OCI-M1 (cell line): ENCODE measurements at regions not wholly inside any gene's neighbourhood (a gene's known extent, or its start where the extent isn't known, plus 50 kb on each side); places are given as distances from the start of the nearest gene placed in this dataset.
A peak's percentile ranks its signal among the peaks of the same experiment; 100 is the strongest.

Source experiments
- DNase-seq: peaks from one replicate; lab custom pipeline; 2025; lab: John Stamatoyannopoulos, UW

- DNase-seq, result no peak
Measured at GRCh38 chr21:35896060-35896459, 164.3 kb downstream of the SETD4 start.

GRCh38 chr21:35895598-35895997 is 164.7 kb downstream of the SETD4 start:
- no peak for DNase-seq

- no peak for DNase-seq
Measured at GRCh38 chr21:35893156-35893555, 167.2 kb downstream of the SETD4 start.

- no peak for DNase-seq
Measured at GRCh38 chr21:35886887-35887286, 173.4 kb downstream of the SETD4 start.

DNA sequence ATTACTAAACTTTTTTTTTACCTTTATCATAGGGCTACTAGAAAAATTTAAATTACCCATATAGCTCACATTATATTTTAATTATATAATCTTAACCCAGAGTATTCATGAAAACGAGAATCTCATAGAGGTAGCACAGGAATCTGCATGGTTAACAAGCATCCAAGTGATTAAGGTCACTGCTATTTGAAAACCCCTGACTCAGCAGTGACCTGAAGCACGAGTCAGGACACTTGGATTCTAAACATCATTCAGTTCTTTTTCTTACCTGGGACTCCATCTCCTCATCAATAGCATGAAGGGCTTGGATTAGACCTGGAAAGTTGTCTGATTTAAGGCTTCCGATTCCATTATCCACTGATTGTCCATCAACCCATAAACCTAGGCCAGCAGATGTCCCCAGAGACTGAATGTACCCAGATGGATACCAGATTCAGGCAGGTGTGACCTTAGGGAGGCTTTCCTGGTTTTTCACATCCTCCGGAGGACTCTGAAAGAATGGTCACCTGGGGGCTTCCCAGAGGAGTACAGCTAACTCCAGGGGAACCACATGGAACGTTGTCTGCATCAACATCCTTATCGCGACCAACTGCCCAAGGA is 174.3 kb downstream of the SETD4 start:
- DNase-seq, result no peak

DNA sequence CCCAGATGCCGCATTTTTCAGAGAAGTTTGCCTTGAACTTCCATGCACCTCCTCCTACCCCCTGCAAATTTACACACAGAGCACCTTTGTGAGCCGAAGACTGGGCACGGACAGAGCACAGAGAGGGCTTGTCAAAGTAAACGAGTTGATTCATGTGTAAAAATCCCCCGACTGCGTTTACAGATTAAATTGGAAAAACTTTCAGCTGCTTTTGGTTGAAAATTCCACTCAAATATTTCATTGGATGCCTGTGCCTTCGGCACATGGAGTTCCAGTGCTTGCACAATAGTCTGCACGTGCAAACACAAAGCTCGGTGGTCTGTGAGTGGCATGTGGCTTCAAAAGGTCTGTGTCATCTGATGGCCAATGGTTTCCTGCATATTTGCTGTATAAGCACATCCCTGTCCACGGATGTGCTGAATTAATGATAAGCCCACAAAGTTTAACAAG is 177.5 kb downstream of the SETD4 start:
- no peak for DNase-seq

GRCh38 chr21:35873441-35873840 is 186.9 kb downstream of the SETD4 start:
- DNase-seq, result no peak

DNA sequence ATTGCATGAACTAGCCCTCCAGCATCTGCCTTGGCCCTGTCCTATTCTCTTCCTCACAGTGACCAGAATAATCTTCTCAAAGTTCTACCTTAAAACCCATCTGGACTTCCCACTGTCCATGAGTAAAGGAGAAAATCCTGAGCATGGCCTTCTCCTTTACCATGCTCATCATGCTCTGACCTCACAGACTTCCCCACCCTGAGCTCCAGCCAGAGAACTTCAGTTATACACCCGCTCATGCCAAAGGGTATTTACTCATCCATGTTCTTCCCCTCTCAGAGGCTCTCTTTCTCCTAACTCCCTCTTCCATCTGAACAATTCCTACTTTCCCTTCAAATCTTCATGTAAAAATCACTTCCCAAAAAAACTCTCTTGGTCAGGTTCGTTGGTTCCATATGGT is 188.4 kb downstream of the SETD4 start:
- DNase-seq, result no peak

- DNase-seq, result no peak
Measured at GRCh38 chr21:35868869-35869223, 191.5 kb downstream of the SETD4 start.

GRCh38 chr21:35868005-35868868 is 192.1 kb downstream of the SETD4 start:
- peak; percentile 68 for DNase-seq

GRCh38 chr21:35864039-35864438 is 196.3 kb downstream of the SETD4 start:
- no peak for DNase-seq

GRCh38 chr21:35862969-35863368 is 197.4 kb downstream of the SETD4 start:
- DNase-seq, result no peak

- DNase-seq, result no peak
Measured at GRCh38 chr21:35861661-35862060, 198.7 kb downstream of the SETD4 start.

GRCh38 chr21:35860189-35860869 is 200.0 kb downstream of the SETD4 start:
- no peak for DNase-seq

- no peak for DNase-seq
Measured at GRCh38 chr21:35859677-35860076, 200.6 kb downstream of the SETD4 start.

- no peak for DNase-seq
Measured at GRCh38 chr21:35857095-35857494, 203.2 kb downstream of the SETD4 start.

DNA sequence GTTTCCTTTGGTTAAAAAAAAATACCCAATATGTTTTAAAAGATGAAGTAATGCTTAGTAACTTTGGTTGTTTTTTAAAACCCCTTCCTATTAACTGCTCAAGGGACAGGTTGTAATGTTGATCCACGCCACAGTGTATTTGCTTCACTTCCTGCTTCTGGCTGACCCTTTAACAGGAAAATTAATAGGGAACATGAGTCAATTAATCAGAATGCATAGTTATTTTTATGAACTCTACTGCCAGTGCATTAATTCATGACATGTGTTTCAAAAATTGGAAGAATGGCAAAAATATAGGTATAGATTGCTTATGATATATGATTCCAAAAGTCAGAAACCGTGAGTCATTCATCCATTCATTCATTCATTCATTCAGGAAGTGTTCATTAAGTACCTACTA is 204.8 kb downstream of the SETD4 start:
- DNase-seq, result no peak

- DNase-seq, result no peak
Measured at GRCh38 chr21:35854281-35854680, 206.0 kb downstream of the SETD4 start.

GRCh38 chr21:35853321-35854239 is 206.7 kb downstream of the SETD4 start:
- no peak for DNase-seq

GRCh38 chr21:35852820-35853219 is 207.5 kb downstream of the SETD4 start:
- DNase-seq, result no peak

- no peak for DNase-seq
Measured at GRCh38 chr21:35850542-35851103, 209.7 kb downstream of the SETD4 start.

GRCh38 chr21:35850029-35850428 is 210.3 kb downstream of the SETD4 start:
- no peak for DNase-seq
